ENCODE measurements at regions not wholly inside any gene's neighbourhood (a gene's known extent, or its start where the extent isn't known, plus 50 kb on each side); places are given as distances from the start of the nearest gene placed in this dataset.
A peak's percentile ranks its signal among the peaks of the same experiment; 100 is the strongest.

- Histone ChIP-seq H3K4me3 (no peak overlapping the region), H3K9ac (no peak overlapping the region), H4K20me1 (no peaks in the 10 kb centered on the region), H3K4me1 (no peaks in the 10 kb centered on the region), H3K27ac (no peak overlapping the region), H3K27me3 (no peaks in the 10 kb centered on the region), H3K9me3 (replicated peaks in 1 of 11) (peaks cover 0 to 4% (median 0%) of the 10 kb centered on the region in 11 experiments; a peak in 1 of 22 replicates), H3K4me2 (no peak overlapping the region), H3K36me3 (no peaks in the 10 kb centered on the region)
- no peak for TF ChIP-seq Cebpa-rat (IDR thresholded peaks at IDR 0.05)
These were observed 1308.8 kb downstream of the ROBO2 start for GRCh38 chr3:78348664-78349063.

DNA sequence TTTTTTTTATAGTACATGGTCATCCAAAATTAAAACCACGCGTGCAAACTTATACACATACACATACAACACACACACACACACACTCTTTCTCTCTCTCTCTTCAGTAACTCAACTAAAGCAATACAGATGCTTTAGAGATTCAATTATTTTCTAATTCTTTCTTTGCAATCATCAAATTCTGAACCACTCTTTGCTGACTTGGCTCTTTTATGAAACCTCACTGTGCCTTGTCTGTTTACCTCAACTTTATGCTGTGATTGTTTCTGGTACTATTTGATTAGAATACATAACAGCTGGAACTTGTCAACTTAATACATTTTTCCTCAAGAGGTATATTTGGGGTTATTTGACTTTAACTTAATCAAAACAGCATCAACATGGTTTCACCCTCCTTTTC, 1309.7 kb downstream of the ROBO2 start:
- H3K4me2 ChIP-seq, result no peak overlapping the region
- no peaks in the 10 kb centered on the region for H4K20me1 ChIP-seq
- no peaks in the 10 kb centered on the region for H3K9me3 ChIP-seq (replicated peaks in 1 of 11)
- H3K4me3 ChIP-seq, result no peak overlapping the region
- H3K27me3 ChIP-seq, result no peaks in the 10 kb centered on the region
- no peak overlapping the region for H3K27ac ChIP-seq
- no peaks in the 10 kb centered on the region for H3K36me3 ChIP-seq
- H3K9ac ChIP-seq, result no peak overlapping the region
- H3K4me1 ChIP-seq, result no peaks in the 10 kb centered on the region
- no peak for TF ChIP-seq Cebpa-rat (IDR thresholded peaks at IDR 0.05)

- no peak for TF ChIP-seq Cebpa-rat (IDR thresholded peaks at IDR 0.05)
- no peaks in the 10 kb centered on the region for H3K4me1 ChIP-seq
- H3K27me3 ChIP-seq, result no peaks in the 10 kb centered on the region
- H3K9me3 ChIP-seq (replicated peaks in 1 of 11), result no peaks in the 10 kb centered on the region; a peak in 2 of 22 replicates
- H4K20me1 ChIP-seq, result no peaks in the 10 kb centered on the region
- H3K36me3 ChIP-seq, result no peaks in the 10 kb centered on the region
- H3K4me3 ChIP-seq, result no peak overlapping the region
- H3K9ac ChIP-seq, result no peak overlapping the region
- no peak overlapping the region for H3K27ac ChIP-seq
- no peak overlapping the region for H3K4me2 ChIP-seq
These were observed 1311.4 kb downstream of the ROBO2 start for GRCh38 chr3:78351334-78351733.

DNA sequence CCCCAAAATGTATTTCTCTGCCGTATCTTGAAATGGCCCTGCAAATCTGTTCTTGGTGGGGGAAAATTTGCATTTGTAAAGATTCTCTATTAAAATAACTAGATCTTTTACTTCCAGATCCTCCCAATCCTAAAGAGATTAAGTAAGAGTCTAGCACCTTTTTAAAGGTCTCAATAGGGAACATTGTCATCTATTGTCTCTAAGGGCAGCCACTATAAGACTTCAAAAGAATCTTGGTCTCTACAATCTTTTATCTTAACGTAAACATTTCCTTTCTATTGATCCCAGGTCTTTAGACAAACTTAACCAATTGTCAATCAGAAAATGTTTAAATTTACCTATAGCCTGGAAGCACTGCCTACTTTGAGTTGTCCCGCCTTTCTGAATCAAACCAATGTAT, 1313.3 kb downstream of the ROBO2 start:
- H3K9me3 ChIP-seq (replicated peaks in 1 of 11), result no peaks in the 10 kb centered on the region; a peak in 2 of 22 replicates
- no peak overlapping the region for H3K4me2 ChIP-seq
- H3K27ac ChIP-seq, result no peak overlapping the region
- no peaks in the 10 kb centered on the region for H3K27me3 ChIP-seq
- no peak overlapping the region for H3K9ac ChIP-seq
- H4K20me1 ChIP-seq, result no peaks in the 10 kb centered on the region
- H3K36me3 ChIP-seq, result no peaks in the 10 kb centered on the region
- no peak for TF ChIP-seq Cebpa-rat (IDR thresholded peaks at IDR 0.05)
- no peaks in the 10 kb centered on the region for H3K4me1 ChIP-seq
- H3K4me3 ChIP-seq, result no peak overlapping the region

GRCh38 chr3:78360849-78361248, 1321.0 kb downstream of the ROBO2 start:
- no peaks in the 10 kb centered on the region for H3K27me3 ChIP-seq
- no peaks in the 10 kb centered on the region for H3K36me3 ChIP-seq
- H3K4me1 ChIP-seq, result no peaks in the 10 kb centered on the region
- no peak overlapping the region for H3K27ac ChIP-seq
- no peak overlapping the region for H3K4me2 ChIP-seq
- H3K9me3 ChIP-seq (replicated peaks in 1 of 11), result no peaks in the 10 kb centered on the region
- H3K9ac ChIP-seq, result no peak overlapping the region
- TF ChIP-seq Cebpa-rat (IDR thresholded peaks at IDR 0.05), result no peak
- no peak overlapping the region for H3K4me3 ChIP-seq
- H4K20me1 ChIP-seq, result no peaks in the 10 kb centered on the region

- no peak overlapping the region for H3K4me2 ChIP-seq
- H3K9ac ChIP-seq, result no peak overlapping the region
- no peak for TF ChIP-seq Cebpa-rat (IDR thresholded peaks at IDR 0.05)
- H3K4me1 ChIP-seq, result no peaks in the 10 kb centered on the region
- H3K27ac ChIP-seq, result no peak overlapping the region
- H4K20me1 ChIP-seq, result no peaks in the 10 kb centered on the region
- H3K36me3 ChIP-seq, result no peaks in the 10 kb centered on the region
- no peaks in the 10 kb centered on the region for H3K27me3 ChIP-seq
- no peaks in the 10 kb centered on the region for H3K9me3 ChIP-seq (replicated peaks in 1 of 11)
- H3K4me3 ChIP-seq, result no peak overlapping the region
These were observed 1328.9 kb downstream of the ROBO2 start for GRCh38 chr3:78368636-78369345.

DNA sequence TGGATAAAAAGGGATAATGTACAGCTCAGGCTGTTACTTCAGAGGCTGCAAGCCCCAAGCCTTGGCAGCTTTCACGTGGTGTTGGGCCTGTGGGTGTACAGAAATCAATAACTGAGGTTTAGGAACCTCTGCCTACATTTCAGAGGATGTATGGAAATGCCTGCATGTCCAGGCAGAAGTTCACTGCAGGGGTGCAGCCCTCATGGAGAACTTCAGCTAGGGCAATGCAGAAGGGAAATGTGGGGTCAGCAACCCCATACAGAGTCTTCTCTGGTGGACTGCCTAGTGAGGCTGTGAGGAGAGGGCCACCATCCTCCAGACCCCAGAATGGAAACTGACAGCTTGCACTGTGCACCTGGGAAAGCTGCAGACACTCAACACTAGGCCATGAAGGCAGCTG, 1350.3 kb downstream of the ROBO2 start:
- TF ChIP-seq Cebpa-rat (IDR thresholded peaks at IDR 0.05), result no peak
- Histone ChIP-seq H3K4me2 (no peak overlapping the region), H3K36me3 (peaks cover 0 to 5% (median 0%) of the 10 kb centered on the region in 11 experiments; a peak in 2 of 22 replicates), H3K9ac (no peak overlapping the region), H3K9me3 (replicated peaks in 1 of 11) (peaks cover 36 to 52% (median 41%) of the 10 kb centered on the region in 11 experiments), H3K4me3 (peak overlapping the region in 1 of 10 experiments; percentile 5; a peak in 1 of 20 replicates), H3K27me3 (no peaks in the 10 kb centered on the region), H4K20me1 (no peaks in the 10 kb centered on the region), H3K4me1 (no peaks in the 10 kb centered on the region), H3K27ac (no peak overlapping the region)

GRCh38 chr3:78398401-78398800, 1358.5 kb downstream of the ROBO2 start:
- no peak for TF ChIP-seq Cebpa-rat (IDR thresholded peaks at IDR 0.05)
- H3K4me2 ChIP-seq, result peak overlapping the region in 2 of 11 experiments; percentile 47 to 54; a peak in 2 of 22 replicates
- H3K4me3 ChIP-seq, result no peak overlapping the region
- no peaks in the 10 kb centered on the region for H3K27me3 ChIP-seq
- peak overlapping the region in 1 of 11 experiments; percentile 38; a peak in 1 of 22 replicates for H3K27ac ChIP-seq
- H3K9ac ChIP-seq, result no peak overlapping the region
- H3K9me3 ChIP-seq (replicated peaks in 1 of 11), result peaks cover 0 to 6% (median 0%) of the 10 kb centered on the region in 11 experiments; a peak in 3 of 22 replicates
- peaks cover 0 to 17% (median 13%) of the 10 kb centered on the region in 10 experiments; a peak in 16 of 20 replicates for H3K4me1 ChIP-seq
- no peaks in the 10 kb centered on the region for H4K20me1 ChIP-seq
- H3K36me3 ChIP-seq, result no peaks in the 10 kb centered on the region

DNA sequence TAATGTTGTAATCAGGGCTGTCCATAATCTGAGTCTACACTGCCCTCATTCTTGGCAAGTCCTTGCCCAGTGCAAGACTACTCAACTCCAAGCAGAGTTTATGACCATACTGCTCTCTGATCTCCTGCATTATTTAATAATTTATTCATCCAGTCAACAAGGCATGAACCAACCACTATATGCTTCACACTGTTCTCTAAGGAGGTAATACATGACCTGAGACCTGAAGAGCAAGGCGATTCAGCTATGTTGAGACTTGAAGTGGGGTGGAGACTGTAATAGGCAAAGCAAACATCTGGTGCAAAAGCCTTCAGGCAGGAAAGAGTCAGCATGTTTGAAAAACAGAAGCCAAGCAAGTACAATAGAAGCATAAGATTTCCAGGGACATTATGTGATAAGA, 1362.8 kb downstream of the ROBO2 start:
- Histone ChIP-seq H4K20me1 (no peaks in the 10 kb centered on the region), H3K4me1 (peaks cover 0 to 23% (median 18%) of the 10 kb centered on the region in 10 experiments; a peak in 16 of 20 replicates), H3K27ac (no peak overlapping the region), H3K9me3 (replicated peaks in 1 of 11) (peaks cover 0 to 6% (median 0%) of the 10 kb centered on the region in 11 experiments; a peak in 3 of 22 replicates), H3K36me3 (no peaks in the 10 kb centered on the region), H3K27me3 (no peaks in the 10 kb centered on the region), H3K4me2 (no peak overlapping the region), H3K9ac (no peak overlapping the region), H3K4me3 (no peak overlapping the region)
- TF ChIP-seq Cebpa-rat (IDR thresholded peaks at IDR 0.05), result no peak

- H3K4me3 ChIP-seq, result no peak overlapping the region
- no peaks in the 10 kb centered on the region for H3K27me3 ChIP-seq
- H3K4me1 ChIP-seq, result peaks cover 0 to 8% (median 4%) of the 10 kb centered on the region in 10 experiments; a peak in 8 of 20 replicates
- no peak overlapping the region for H3K27ac ChIP-seq
- H4K20me1 ChIP-seq, result no peaks in the 10 kb centered on the region
- no peaks in the 10 kb centered on the region for H3K36me3 ChIP-seq
- no peaks in the 10 kb centered on the region for H3K9me3 ChIP-seq (replicated peaks in 1 of 11)
- TF ChIP-seq Cebpa-rat (IDR thresholded peaks at IDR 0.05), result no peak
- H3K9ac ChIP-seq, result no peak overlapping the region
- peak overlapping the region in 5 of 11 experiments; percentile 4 to 50 (median 40); a peak in 3 of 22 replicates for H3K4me2 ChIP-seq
These were observed 1362.1 kb downstream of the ROBO1 start for GRCh38 chr3:78405745-78406144.
